ENCODE measurements at regions not wholly inside any gene's neighbourhood (a gene's known extent, or its start where the extent isn't known, plus 50 kb on each side); places are given as distances from the start of the nearest gene placed in this dataset.
A peak's percentile ranks its signal among the peaks of the same experiment; 100 is the strongest.

DNA sequence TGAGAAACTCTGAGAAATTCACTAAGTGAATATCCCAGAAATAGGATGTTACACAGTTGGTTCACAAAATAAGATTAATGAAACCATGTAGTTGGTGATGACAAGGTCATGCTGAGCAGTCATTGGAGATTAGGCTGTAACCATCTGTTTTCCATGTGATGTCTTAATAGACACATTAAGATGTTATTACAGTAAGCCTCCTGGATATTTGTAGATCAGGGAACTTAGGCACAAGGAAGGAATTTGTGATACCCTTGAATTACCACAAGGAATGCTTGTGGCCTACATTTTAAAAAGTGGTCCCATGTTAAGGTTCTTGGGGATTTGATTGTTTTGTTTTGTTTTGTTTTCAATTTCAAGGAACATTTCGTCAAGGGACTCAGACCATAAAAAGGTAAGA is 185.6 kb upstream of the BANK1 start:
- Mint-ChIP-seq H3K27me3 (peaks cover 0 to 4% (median 0%) of the 10 kb centered on the region in 5 donors), H3K9me3 (peaks cover 0 to 11% (median 2%) of the 10 kb centered on the region in 9 donors), H3K27ac (no peak overlapping the region), H3K36me3 (no peaks in the 10 kb centered on the region), H3K4me3 (no peak overlapping the region), H3K4me1 (no peaks in the 10 kb centered on the region)
- DNase-seq (no peak), ATAC-seq (no peak)
- POLR2A ChIA-PET, result no interaction called here

- Mint-ChIP-seq H3K4me3 (no peak overlapping the region), H3K9me3 (no peaks in the 10 kb centered on the region)
- POLR2A ChIA-PET, result no interaction called here
Observed at GRCh38 chr4:101600287-101600686, 190.2 kb upstream of the BANK1 start.

GRCh38 chr4:101599620-101600019 is 190.9 kb upstream of the BANK1 start:
- no peak for DNase-seq

More at GRCh38 chr4:101600287-101600686, 190.2 kb upstream of the BANK1 start:
- ATAC-seq, result no peak
- Mint-ChIP-seq H3K27me3 (peaks cover 0 to 4% (median 0%) of the 10 kb centered on the region in 5 donors), H3K4me1 (peaks cover 0 to 8% (median 0%) of the 10 kb centered on the region in 4 donors), H3K36me3 (no peaks in the 10 kb centered on the region), H3K27ac (no peak overlapping the region)
- no peak for DNase-seq

GRCh38 chr4:101596781-101597552 is 193.6 kb upstream of the BANK1 start:
- no peak for ATAC-seq
- Mint-ChIP-seq H3K27ac (no peak overlapping the region), H3K4me3 (no peak overlapping the region), H3K27me3 (no peaks in the 10 kb centered on the region), H3K9me3 (no peaks in the 10 kb centered on the region), H3K36me3 (no peaks in the 10 kb centered on the region), H3K4me1 (peaks cover 0 to 8% (median 0%) of the 10 kb centered on the region in 4 donors)
- DNase-seq, result peak in 4 of 10 donors; percentile 12 to 37 (median 30)
- POLR2A ChIA-PET, result no interaction called here

More at GRCh38 chr4:101599620-101600019, 190.9 kb upstream of the BANK1 start:
- POLR2A ChIA-PET, result no interaction called here
- no peak for ATAC-seq
- Mint-ChIP-seq H3K4me1 (peaks cover 0 to 8% (median 0%) of the 10 kb centered on the region in 4 donors), H3K9me3 (no peaks in the 10 kb centered on the region), H3K27ac (no peak overlapping the region), H3K4me3 (no peak overlapping the region), H3K27me3 (peaks cover 0 to 4% (median 0%) of the 10 kb centered on the region in 5 donors), H3K36me3 (no peaks in the 10 kb centered on the region)

DNA sequence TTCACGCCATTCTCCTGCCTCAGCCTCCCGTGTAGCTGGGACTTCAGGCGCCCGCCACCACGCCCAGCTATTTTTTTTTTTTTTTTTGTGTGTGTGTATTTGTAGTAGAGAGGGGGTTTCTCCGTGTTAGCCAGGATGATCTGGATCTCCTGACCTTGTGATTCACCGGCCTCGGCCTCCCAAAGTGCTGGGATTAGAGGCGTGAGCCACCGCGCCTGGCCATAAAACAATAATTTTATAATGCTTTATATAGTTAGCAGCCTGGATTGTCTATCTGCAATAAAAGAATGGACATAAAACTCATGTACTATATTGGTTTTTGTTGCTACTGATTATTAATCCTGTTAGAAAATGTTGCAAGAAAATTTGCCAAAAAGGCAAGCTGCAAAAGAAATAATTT is 195.9 kb upstream of the BANK1 start:
- H3K4me1 Mint-ChIP-seq, result peaks cover 0 to 8% (median 0%) of the 10 kb centered on the region in 4 donors
- POLR2A ChIA-PET, result no interaction called here
- no peak for ATAC-seq

GRCh38 chr4:101593666-101594065 is 196.9 kb upstream of the BANK1 start:
- POLR2A ChIA-PET, result no interaction called here
- no peak for DNase-seq
- Mint-ChIP-seq H3K27me3 (no peaks in the 10 kb centered on the region), H3K36me3 (no peaks in the 10 kb centered on the region), H3K9me3 (no peaks in the 10 kb centered on the region), H3K4me1 (peaks cover 0 to 8% (median 0%) of the 10 kb centered on the region in 4 donors), H3K4me3 (no peak overlapping the region), H3K27ac (no peak overlapping the region)
- no peak for ATAC-seq

More for the DNA sequence above, 195.9 kb upstream of the BANK1 start:
- no peak for DNase-seq
- H3K27me3 Mint-ChIP-seq, result no peaks in the 10 kb centered on the region
- H3K27ac Mint-ChIP-seq, result no peak overlapping the region
- H3K36me3 Mint-ChIP-seq, result no peaks in the 10 kb centered on the region
- no peaks in the 10 kb centered on the region for H3K9me3 Mint-ChIP-seq
- H3K4me3 Mint-ChIP-seq, result no peak overlapping the region

DNA sequence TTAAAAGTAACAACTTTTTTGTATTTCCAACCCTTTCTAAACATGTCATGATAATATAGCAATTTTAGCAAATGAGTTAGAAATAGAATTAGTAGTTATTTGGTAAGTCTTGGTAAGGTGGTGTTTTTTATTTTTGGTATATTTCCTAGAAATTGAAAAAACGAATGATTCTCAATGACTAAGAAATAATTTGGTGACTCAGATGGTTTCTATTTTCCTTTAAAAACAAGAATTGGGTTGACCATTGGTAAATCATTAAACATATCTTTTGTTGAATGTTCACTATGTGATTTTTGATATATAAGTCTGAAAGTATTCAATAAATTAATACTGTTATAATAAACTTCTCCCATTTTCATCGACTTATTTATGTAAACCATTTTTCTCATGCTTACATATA is 206.2 kb upstream of the BANK1 start:
- H3K4me1 Mint-ChIP-seq, result no peaks in the 10 kb centered on the region
- no peak for ATAC-seq
- peaks cover 0 to 20% (median 13%) of the 10 kb centered on the region in 3 donors for H3K36me3 Mint-ChIP-seq
- no peak for DNase-seq
- POLR2A ChIA-PET, result no interaction called here
- H3K9me3 Mint-ChIP-seq, result peaks cover 10 to 25% (median 22%) of the 10 kb centered on the region in 9 donors
- no peak overlapping the region for H3K4me3 Mint-ChIP-seq
- H3K27ac Mint-ChIP-seq, result no peak overlapping the region
- peaks cover 2 to 23% (median 3%) of the 10 kb centered on the region in 5 donors for H3K27me3 Mint-ChIP-seq

GRCh38 chr4:101563126-101563525 is 215.8 kb upstream of the PPP3CA start:
- Mint-ChIP-seq H3K36me3 (peaks cover 0 to 18% (median 9%) of the 10 kb centered on the region in 3 donors), H3K27me3 (peaks cover 4 to 19% (median 7%) of the 10 kb centered on the region in 5 donors), H3K4me1 (no peaks in the 10 kb centered on the region), H3K9me3 (peaks cover 11 to 39% (median 18%) of the 10 kb centered on the region in 9 donors), H3K4me3 (no peak overlapping the region), H3K27ac (no peak overlapping the region)
- ATAC-seq (no peak), DNase-seq (no peak)
- POLR2A ChIA-PET, result no interaction called here

DNA sequence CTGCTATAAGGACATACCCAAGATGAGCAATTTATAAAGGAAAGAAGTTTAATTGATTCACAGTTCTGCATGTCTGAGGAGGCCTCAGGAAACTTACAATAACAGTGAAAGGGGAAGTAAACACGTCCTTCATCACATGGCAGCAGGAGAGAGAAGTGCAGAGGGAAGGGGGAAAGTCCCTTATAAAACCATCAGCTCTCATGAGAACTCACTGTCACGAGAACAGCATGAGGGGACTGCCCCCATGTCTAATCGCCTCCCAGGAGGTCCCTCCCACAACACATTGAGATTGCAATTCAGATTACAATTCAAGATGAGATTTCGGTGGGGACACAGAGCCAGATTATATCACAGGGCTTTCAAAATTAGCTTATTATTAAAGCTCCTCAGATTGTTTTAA is 209.5 kb upstream of the PPP3CA start:
- no peak overlapping the region for H3K4me3 Mint-ChIP-seq
- no peak for ATAC-seq
- peaks cover 0 to 14% (median 7%) of the 10 kb centered on the region in 3 donors for H3K36me3 Mint-ChIP-seq
- POLR2A ChIA-PET, result no interaction called here
- no peak for DNase-seq
- no peak overlapping the region for H3K27ac Mint-ChIP-seq
- peaks cover 4 to 18% (median 7%) of the 10 kb centered on the region in 5 donors for H3K27me3 Mint-ChIP-seq
- no peaks in the 10 kb centered on the region for H3K4me1 Mint-ChIP-seq
- peaks cover 0 to 26% (median 13%) of the 10 kb centered on the region in 9 donors for H3K9me3 Mint-ChIP-seq

- H3K27ac Mint-ChIP-seq, result no peak overlapping the region
- POLR2A ChIA-PET, result no interaction called here
- ATAC-seq, result no peak
- H3K27me3 Mint-ChIP-seq, result peaks cover 4 to 19% (median 12%) of the 10 kb centered on the region in 5 donors
- DNase-seq, result no peak
- H3K4me1 Mint-ChIP-seq, result no peaks in the 10 kb centered on the region
- no peak overlapping the region for H3K4me3 Mint-ChIP-seq
- H3K9me3 Mint-ChIP-seq, result peaks cover 0 to 32% (median 13%) of the 10 kb centered on the region in 9 donors
- H3K36me3 Mint-ChIP-seq, result peaks cover 0 to 19% (median 7%) of the 10 kb centered on the region in 3 donors
Observed at GRCh38 chr4:101555341-101555880, 208.1 kb upstream of the PPP3CA start.

DNA sequence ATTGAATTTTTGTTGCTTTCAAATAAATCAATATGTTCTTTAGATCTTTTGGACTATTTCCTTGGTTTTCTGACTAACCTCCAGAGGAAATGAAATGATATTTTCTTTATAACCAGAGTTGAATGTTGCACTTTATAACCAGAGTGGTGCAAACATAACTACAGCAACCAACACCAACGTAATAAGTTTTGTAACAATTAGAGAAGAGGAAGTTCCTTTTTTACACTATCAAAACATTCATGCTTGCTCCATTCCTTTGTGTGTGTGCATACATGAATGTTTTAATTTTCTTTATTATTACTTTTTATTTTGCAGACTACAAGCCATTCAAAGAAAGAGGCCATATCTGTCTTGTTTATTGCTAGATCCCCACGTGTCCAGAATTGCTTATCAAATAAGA is 193.0 kb upstream of the PPP3CA start:
- POLR2A ChIA-PET, result no interaction called here
- H3K4me1 Mint-ChIP-seq, result peaks cover 0 to 5% (median under 1%) of the 10 kb centered on the region in 4 donors
- H3K4me3 Mint-ChIP-seq, result no peak overlapping the region
- peaks cover 0 to 17% (median 9%) of the 10 kb centered on the region in 5 donors for H3K27me3 Mint-ChIP-seq
- no peak overlapping the region for H3K27ac Mint-ChIP-seq
- peaks cover 0 to 3% (median 0%) of the 10 kb centered on the region in 3 donors for H3K36me3 Mint-ChIP-seq
- ATAC-seq, result no peak
- DNase-seq, result no peak
- peaks cover 0 to 18% (median 4%) of the 10 kb centered on the region in 9 donors for H3K9me3 Mint-ChIP-seq

DNA sequence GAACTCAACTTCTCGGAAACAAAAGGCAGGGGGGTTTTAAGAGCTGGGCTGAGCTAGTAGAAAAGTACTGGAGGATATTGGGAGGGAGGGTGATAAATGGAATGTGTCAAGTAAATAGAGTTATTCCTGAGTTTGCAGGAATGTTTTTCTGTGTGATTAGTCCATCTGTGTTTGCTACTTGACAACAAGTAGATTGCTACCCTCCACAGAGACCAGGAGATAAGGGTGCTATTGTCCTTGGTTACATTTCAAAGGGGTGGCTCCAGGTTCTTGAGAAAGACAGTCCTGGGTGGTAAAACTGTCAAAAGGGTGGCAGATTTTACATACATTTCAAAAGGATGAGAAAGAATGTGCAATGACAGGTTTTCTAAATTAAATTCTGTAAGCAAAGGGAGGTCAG is 181.2 kb upstream of the PPP3CA start:
- Mint-ChIP-seq H3K27ac (peak overlapping the region in 2 of 10 donors; percentile 39 to 53), H3K9me3 (no peaks in the 10 kb centered on the region), H3K27me3 (peaks cover 11 to 51% (median 26%) of the 10 kb centered on the region in 5 donors), H3K36me3 (no peaks in the 10 kb centered on the region), H3K4me3 (no peak overlapping the region), H3K4me1 (peaks cover 6 to 14% (median 9%) of the 10 kb centered on the region in 4 donors)
- DNase-seq, result no peak
- POLR2A ChIA-PET, result no interaction called here
- no peak for ATAC-seq

DNA sequence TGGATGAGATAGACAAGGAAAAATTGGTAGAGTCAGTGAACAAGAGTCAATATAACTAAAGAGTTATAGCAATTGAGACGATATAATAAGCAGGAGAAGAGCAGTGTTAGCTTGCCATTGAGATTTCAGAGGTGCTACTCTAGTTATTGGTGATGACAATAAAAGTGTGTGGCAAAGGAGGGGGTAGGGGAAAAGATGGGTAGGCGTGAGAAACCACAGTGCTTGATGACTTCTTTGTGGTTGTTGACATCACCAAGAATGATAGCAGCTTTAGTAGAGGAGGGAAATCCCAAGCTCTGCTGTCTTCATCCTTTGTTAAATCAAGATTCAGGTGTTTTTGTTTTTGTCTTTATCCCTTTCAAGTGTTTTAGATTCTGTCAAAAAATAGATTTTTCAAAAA is 179.9 kb upstream of the PPP3CA start:
- peak overlapping the region in 3 of 10 donors; percentile 3 to 6 (median 6) for H3K4me3 Mint-ChIP-seq
- POLR2A ChIA-PET, result no interaction called here
- peaks cover 6 to 14% (median 9%) of the 10 kb centered on the region in 4 donors for H3K4me1 Mint-ChIP-seq
- ATAC-seq (peak; percentile 98 to 99), DNase-seq (peak in 9 of 10 donors; percentile 35 to 82 (median 64))
- H3K27me3 Mint-ChIP-seq, result peaks cover 11 to 40% (median 26%) of the 10 kb centered on the region in 5 donors
- H3K27ac Mint-ChIP-seq, result peak overlapping the region in 6 of 10 donors; percentile 6 to 49 (median 36)
- H3K36me3 Mint-ChIP-seq, result no peaks in the 10 kb centered on the region
- no peaks in the 10 kb centered on the region for H3K9me3 Mint-ChIP-seq

All from naive thymus-derived CD8-positive, alpha-beta T cell (primary cell).